UCSD-AML1 (cell line): ENCODE measurements at regions not wholly inside any gene's neighbourhood (a gene's known extent, or its start where the extent isn't known, plus 50 kb on each side); places are given as distances from the start of the nearest gene placed in this dataset.

Experiments
- DNase-seq: peaks from one replicate; lab custom pipeline; 2025; ENCODE audit not compliant: unreplicated experiment; lab: John Stamatoyannopoulos, UW

- DNase-seq = peak; percentile 10
Observed at GRCh38 chr13:82654861-82655855, 1227.1 kb downstream of the SLITRK1 start.

GRCh38 chr13:82654143-82654542 is 1228.1 kb downstream of the SLITRK1 start:
- DNase-seq = no peak

- no peak for DNase-seq
Observed at GRCh38 chr13:82647540-82647939, 1234.7 kb downstream of the SLITRK1 start.

GRCh38 chr13:82636119-82636518 is 1246.2 kb downstream of the SLITRK1 start:
- no peak for DNase-seq

- no peak for DNase-seq
Observed at GRCh38 chr13:82634946-82635345, 1247.3 kb downstream of the SLITRK1 start.

GRCh38 chr13:82627183-82627582 is 1255.1 kb downstream of the SLITRK1 start:
- no peak for DNase-seq

- no peak for DNase-seq
Observed at GRCh38 chr13:82625717-82626116, 1256.6 kb downstream of the SLITRK1 start.

GRCh38 chr13:82615043-82615442 is 1267.2 kb downstream of the SLITRK1 start:
- no peak for DNase-seq

GRCh38 chr13:82614086-82614485 is 1268.2 kb downstream of the SLITRK1 start:
- DNase-seq = no peak

GRCh38 chr13:82606008-82606407 is 1276.3 kb downstream of the SLITRK1 start:
- no peak for DNase-seq

- DNase-seq = no peak
Observed at GRCh38 chr13:82597747-82598146, 1284.5 kb downstream of the SLITRK1 start.

- DNase-seq = no peak
Observed at GRCh38 chr13:82593239-82593638, 1289.0 kb downstream of the SLITRK1 start.

- no peak for DNase-seq
Observed at GRCh38 chr13:82571653-82572052, 1310.6 kb downstream of the SLITRK1 start.

- DNase-seq = no peak
Observed at GRCh38 chr13:82569581-82569980, 1312.7 kb downstream of the SLITRK1 start.

GRCh38 chr13:82566864-82567263 is 1315.4 kb downstream of the SLITRK1 start:
- no peak for DNase-seq

- no peak for DNase-seq
Observed at GRCh38 chr13:82565201-82565600, 1317.1 kb downstream of the SLITRK1 start.

- DNase-seq = no peak
Observed at GRCh38 chr13:82560889-82561288, 1321.4 kb downstream of the SLITRK1 start.

- DNase-seq = no peak
Observed at GRCh38 chr13:82522872-82523271, 1359.4 kb downstream of the SLITRK1 start.

GRCh38 chr13:82506805-82507414 is 1375.4 kb downstream of the SLITRK1 start:
- no peak for DNase-seq

- DNase-seq = no peak
Observed at GRCh38 chr13:82501834-82502233, 1380.4 kb downstream of the SLITRK1 start.

GRCh38 chr13:82480415-82480814 is 1401.9 kb downstream of the SLITRK1 start:
- no peak for DNase-seq

GRCh38 chr13:82477436-82477835 is 1404.8 kb downstream of the SLITRK1 start:
- no peak for DNase-seq
